Activated naive CD4-positive, alpha-beta T cell treated with anti-CD3 and anti-CD28 coated beads, Interleukin-2, amount 50 U/mL, for 72 hours (primary cell): ENCODE measurements at regions not wholly inside any gene's neighbourhood (a gene's known extent, or its start where the extent isn't known, plus 50 kb on each side); places are given as distances from the start of the nearest gene placed in this dataset.
A peak's percentile ranks its signal among the peaks of the same experiment; 100 is the strongest.
"Not testable (repeated sequence)": the region's sequence is repeated elsewhere in the genome, so short reads cannot be mapped to it uniquely, and the experiment has no call there.

Experiments
- ATAC-seq, 2 donors: fragments of 150-1000 bp; cut with Tn5 transposase; 2 replicates each; pipeline ENCODE4 v1.10.0; 2021; ENCODE audit warnings: mild to moderate bottlenecking in 2 of 2, moderate library complexity in 2 of 2
- DNase-seq, 2 donors: peaks; one replicate each; pipeline ENCODE4 v3.0.0; 2021 to 2022; ENCODE audit warnings: low spot score in 2 of 2
- H3K27ac Mint-ChIP-seq, 2 donors: one replicate each; pipeline ENCODE4 v1.8.0; 2022; ENCODE audit warnings: mild to moderate bottlenecking in 2 of 2, mixed read lengths in 2 of 2
- H3K36me3 Mint-ChIP-seq, 2 donors: one replicate each; pipeline ENCODE4 v1.8.0; 2022; ENCODE audit warnings: mixed read lengths in 2 of 2
- H3K9me3 Mint-ChIP-seq, 2 donors: one replicate each; pipeline ENCODE4 v1.8.0; 2022; ENCODE audit warnings: mixed read lengths in 2 of 2

- not testable (repeated sequence) for H3K9me3 Mint-ChIP-seq, H3K36me3 Mint-ChIP-seq, H3K27ac Mint-ChIP-seq, DNase-seq
- ATAC-seq: peak in 1 of 2 donors; percentile 32
These were observed 254.8 kb upstream of the DPP6 start for GRCh38 chr7:153797363-153797762.

GRCh38 chr7:153808117-153808516, 244.1 kb upstream of the DPP6 start:
- ATAC-seq: no peak
- H3K36me3 Mint-ChIP-seq: no peaks in the 10 kb centered on the region
- DNase-seq: no peak

GRCh38 chr7:153829525-153829924, 222.7 kb upstream of the DPP6 start:
- peaks cover 0 to 6% of the 10 kb centered on the region in 2 donors for H3K36me3 Mint-ChIP-seq
- no peak for DNase-seq
- peaks cover 7 to 9% of the 10 kb centered on the region in 2 donors for H3K9me3 Mint-ChIP-seq
- H3K27ac Mint-ChIP-seq: no peak overlapping the region
- no peak for ATAC-seq

More at GRCh38 chr7:153808117-153808516, 244.1 kb upstream of the DPP6 start:
- peaks cover 4 to 5% of the 10 kb centered on the region in 2 donors for H3K9me3 Mint-ChIP-seq
- no peak overlapping the region for H3K27ac Mint-ChIP-seq

- H3K27ac Mint-ChIP-seq: no peak overlapping the region
- H3K9me3 Mint-ChIP-seq: peaks cover 3 to 7% of the 10 kb centered on the region in 2 donors
- no peak for ATAC-seq
These were observed 220.0 kb upstream of the DPP6 start for GRCh38 chr7:153832160-153832559.

GRCh38 chr7:153835103-153835502, 217.1 kb upstream of the DPP6 start:
- no peak overlapping the region for H3K27ac Mint-ChIP-seq
- H3K9me3 Mint-ChIP-seq: peaks cover 3 to 9% of the 10 kb centered on the region in 2 donors
- H3K36me3 Mint-ChIP-seq: no peaks in the 10 kb centered on the region
- no peak for ATAC-seq
- no peak for DNase-seq

More at GRCh38 chr7:153832160-153832559, 220.0 kb upstream of the DPP6 start:
- no peaks in the 10 kb centered on the region for H3K36me3 Mint-ChIP-seq
- DNase-seq: no peak

GRCh38 chr7:153835712-153836265, 216.4 kb upstream of the DPP6 start:
- DNase-seq (no peak), ATAC-seq (no peak)
- Mint-ChIP-seq H3K27ac (no peak overlapping the region), H3K36me3 (no peaks in the 10 kb centered on the region), H3K9me3 (peaks cover 3 to 9% of the 10 kb centered on the region in 2 donors)

- Mint-ChIP-seq H3K9me3 (peaks cover 11 to 12% of the 10 kb centered on the region in 2 donors), H3K36me3 (peaks cover 0 to 5% of the 10 kb centered on the region in 2 donors), H3K27ac (no peak overlapping the region)
- ATAC-seq (no peak), DNase-seq (no peak)
These were observed 213.6 kb upstream of the DPP6 start for GRCh38 chr7:153838591-153838990.

GRCh38 chr7:153840861-153841260, 211.3 kb upstream of the DPP6 start:
- Mint-ChIP-seq H3K36me3 (peaks cover 0 to 5% of the 10 kb centered on the region in 2 donors), H3K9me3 (peaks cover 16 to 17% of the 10 kb centered on the region in 2 donors), H3K27ac (no peak overlapping the region)
- ATAC-seq (no peak), DNase-seq (no peak)

- peaks cover 0 to 4% of the 10 kb centered on the region in 2 donors for H3K36me3 Mint-ChIP-seq
- H3K9me3 Mint-ChIP-seq: peaks cover 23 to 32% of the 10 kb centered on the region in 2 donors
- no peak for DNase-seq
- ATAC-seq: no peak
- no peak overlapping the region for H3K27ac Mint-ChIP-seq
These were observed 204.4 kb upstream of the DPP6 start for GRCh38 chr7:153847828-153848227.

GRCh38 chr7:153852261-153852660, 199.9 kb upstream of the DPP6 start:
- H3K36me3 Mint-ChIP-seq: no peaks in the 10 kb centered on the region
- ATAC-seq (no peak), DNase-seq (no peak)
- no peak overlapping the region for H3K27ac Mint-ChIP-seq
- H3K9me3 Mint-ChIP-seq: peaks cover 12 to 14% of the 10 kb centered on the region in 2 donors

- Mint-ChIP-seq H3K36me3 (peaks cover 0 to 14% of the 10 kb centered on the region in 2 donors), H3K27ac (no peak overlapping the region), H3K9me3 (peaks cover 16 to 26% of the 10 kb centered on the region in 2 donors)
- ATAC-seq (no peak), DNase-seq (no peak)
These were observed 193.8 kb upstream of the DPP6 start for GRCh38 chr7:153858355-153858754.

- DNase-seq (no peak), ATAC-seq (no peak)
- peaks cover 21 to 31% of the 10 kb centered on the region in 2 donors for H3K9me3 Mint-ChIP-seq
- peaks cover 0 to 21% of the 10 kb centered on the region in 2 donors for H3K36me3 Mint-ChIP-seq
- no peak overlapping the region for H3K27ac Mint-ChIP-seq
These were observed 193.0 kb upstream of the DPP6 start for GRCh38 chr7:153859239-153859638.

- Mint-ChIP-seq H3K9me3 (peaks cover 0 to 13% of the 10 kb centered on the region in 2 donors), H3K27ac (no peak overlapping the region), H3K36me3 (peaks cover 18 to 20% of the 10 kb centered on the region in 2 donors)
- DNase-seq (no peak), ATAC-seq (no peak)
These were observed 165.4 kb upstream of the DPP6 start for GRCh38 chr7:153886506-153887441.

- H3K36me3 Mint-ChIP-seq: peaks cover 18 to 20% of the 10 kb centered on the region in 2 donors
- H3K27ac Mint-ChIP-seq: no peak overlapping the region
- ATAC-seq (no peak), DNase-seq (no peak)
- peaks cover 0 to 6% of the 10 kb centered on the region in 2 donors for H3K9me3 Mint-ChIP-seq
These were observed 164.2 kb upstream of the DPP6 start for GRCh38 chr7:153887749-153888569.

- no peak for ATAC-seq
- H3K27ac Mint-ChIP-seq: no peak overlapping the region
- H3K9me3 Mint-ChIP-seq: peaks cover 0 to 3% of the 10 kb centered on the region in 2 donors
- DNase-seq: no peak
- H3K36me3 Mint-ChIP-seq: peaks cover 9 to 10% of the 10 kb centered on the region in 2 donors
These were observed 160.2 kb upstream of the DPP6 start for GRCh38 chr7:153891990-153892389.

GRCh38 chr7:153902862-153903261, 149.3 kb upstream of the DPP6 start:
- ATAC-seq (no peak), DNase-seq (no peak)
- Mint-ChIP-seq H3K9me3 (peaks cover 16 to 22% of the 10 kb centered on the region in 2 donors), H3K27ac (no peak overlapping the region), H3K36me3 (peaks cover 0 to 11% of the 10 kb centered on the region in 2 donors)

GRCh38 chr7:153912211-153912610, 140.0 kb upstream of the DPP6 start:
- peaks cover 6 to 9% of the 10 kb centered on the region in 2 donors for H3K36me3 Mint-ChIP-seq
- H3K27ac Mint-ChIP-seq: no peak overlapping the region
- H3K9me3 Mint-ChIP-seq: peaks cover 10 to 17% of the 10 kb centered on the region in 2 donors
- DNase-seq: no peak
- no peak for ATAC-seq
